HEK293 (cell line): ENCODE measurements at regions not wholly inside any gene's neighbourhood (a gene's known extent, or its start where the extent isn't known, plus 50 kb on each side); places are given as distances from the start of the nearest gene placed in this dataset.

ENCODE experiments used
- CTCF ChIA-PET: fragments of 350-600 bp; formaldehyde crosslinking; extraction: SDS; loops from one replicate; lab custom pipeline; 2021; ENCODE audit warnings: antibody characterized with exemption; lab: Yijun Ruan, JAX
- POLR2A ChIA-PET: fragments of 300-600 bp; formaldehyde crosslinking; extraction: SDS; loops from one replicate; lab custom pipeline; 2020; ENCODE audit warnings: antibody characterized with exemption, inconsistent platforms; lab: Yijun Ruan, JAX
- H3K27ac ChIP-seq: fragments of 200-500 bp; sonication (Bioruptor generic); 2 replicates; pipeline ENCODE4 v1.5.1; 2014; ENCODE audit warnings: low read depth, low read length, control low read depth, inconsistent platforms; ENCODE audit errors: extremely low read depth
- H3K36me3 ChIP-seq, 2 experiments: fragments of 200-500 bp in 1 of 2; sonication (Bioruptor generic) in 1 of 2; 1 replicate in 1 of 2; 2 replicates in 1 of 2; pipeline ENCODE4 v1.5.1; 2014 to 2017; ENCODE audit warnings: inconsistent platforms in 2 of 2, low read length in 2 of 2; ENCODE audit not compliant: control insufficient read depth in 2 of 2, insufficient read depth in 1 of 2
- H3K4me1 ChIP-seq: fragments of 200-500 bp; sonication (Bioruptor generic); 2 replicates; pipeline ENCODE4 v1.5.1; 2014; ENCODE audit warnings: mild to moderate bottlenecking, low read length, inconsistent platforms; ENCODE audit not compliant: control insufficient read depth, insufficient read depth
- H3K4me3 ChIP-seq: 2 replicates; pipeline ENCODE4 v1.5.1; 2011; ENCODE audit warnings: low read depth, mild to moderate bottlenecking, control low read depth, low read length, moderate library complexity
- H3K9me3 ChIP-seq: fragments of 200-500 bp; sonication (Bioruptor generic); 2 replicates; pipeline ENCODE4 v1.5.1; 2014; ENCODE audit warnings: low read depth, low read length, inconsistent platforms; ENCODE audit not compliant: control insufficient read depth, insufficient read depth
- HOXC10 ChIP-seq: sonication (generic); formaldehyde crosslinking; IDR thresholded peaks from 2 replicates; pipeline ENCODE4 v1.8.1; 2023; ENCODE audit warnings: mild to moderate bottlenecking, missing genetic modification reagents
- PRDM10 ChIP-seq: fragments of 450-650 bp; formaldehyde crosslinking; IDR thresholded peaks from 2 replicates; pipeline ENCODE4 v1.5.1; 2016; ENCODE audit warnings: missing biosample characterization, missing genetic modification characterization
- REST ChIP-seq: fragments of 450-650 bp; formaldehyde crosslinking; IDR thresholded peaks from 2 replicates; pipeline ENCODE4 v1.5.1; 2016; ENCODE audit warnings: missing biosample characterization, missing genetic modification characterization
- ZBTB10 ChIP-seq: fragments of 450-650 bp; formaldehyde crosslinking; IDR thresholded peaks from 2 replicates; pipeline ENCODE4 v1.5.1; 2016; ENCODE audit warnings: missing biosample characterization, missing genetic modification characterization
- ZIC2 ChIP-seq: fragments of 450-650 bp; formaldehyde crosslinking; IDR thresholded peaks from 2 replicates; pipeline ENCODE4 v1.5.1; 2016; ENCODE audit warnings: missing biosample characterization, missing genetic modification characterization
- ZNF10 ChIP-seq: fragments of 450-650 bp; formaldehyde crosslinking; IDR thresholded peaks from 2 replicates; pipeline ENCODE4 v1.5.1; 2017; ENCODE audit warnings: missing biosample characterization, missing genetic modification characterization
- ZNF311 ChIP-seq: fragments of 450-650 bp; formaldehyde crosslinking; IDR thresholded peaks from 2 replicates; pipeline ENCODE4 v1.5.1; 2017; ENCODE audit warnings: missing biosample characterization, missing genetic modification characterization, borderline replicate concordance
- ZNF341 ChIP-seq: fragments of 450-650 bp; formaldehyde crosslinking; IDR thresholded peaks from 2 replicates; pipeline ENCODE4; 2016; ENCODE audit warnings: low read depth, missing biosample characterization, missing genetic modification characterization
- TF ChIP-seq, protein P1 (sequence below): sonication (generic); formaldehyde crosslinking; IDR thresholded peaks from 2 replicates; pipeline ENCODE4 v1.8.1; 2022; ENCODE audit warnings: mild to moderate bottlenecking, moderate library complexity, missing genetic modification reagents
- TF ChIP-seq, protein P2 (sequence below): fragments of 450-650 bp; formaldehyde crosslinking; IDR thresholded peaks from 2 replicates; pipeline ENCODE4 v1.5.1; 2016; ENCODE audit warnings: missing biosample characterization, missing genetic modification characterization
- TF ChIP-seq, protein P3 (sequence below): fragments of 450-650 bp; formaldehyde crosslinking; IDR thresholded peaks from 2 replicates; pipeline ENCODE4 v1.5.1; 2016; ENCODE audit warnings: missing biosample characterization, missing genetic modification characterization

- TF ChIP-seq HOXC10 (CRISPR knock-in tag) (no peak), ZNF311 (tag by site-specific recombination) (no peak)
- TF ChIP-seq, protein P1, sequence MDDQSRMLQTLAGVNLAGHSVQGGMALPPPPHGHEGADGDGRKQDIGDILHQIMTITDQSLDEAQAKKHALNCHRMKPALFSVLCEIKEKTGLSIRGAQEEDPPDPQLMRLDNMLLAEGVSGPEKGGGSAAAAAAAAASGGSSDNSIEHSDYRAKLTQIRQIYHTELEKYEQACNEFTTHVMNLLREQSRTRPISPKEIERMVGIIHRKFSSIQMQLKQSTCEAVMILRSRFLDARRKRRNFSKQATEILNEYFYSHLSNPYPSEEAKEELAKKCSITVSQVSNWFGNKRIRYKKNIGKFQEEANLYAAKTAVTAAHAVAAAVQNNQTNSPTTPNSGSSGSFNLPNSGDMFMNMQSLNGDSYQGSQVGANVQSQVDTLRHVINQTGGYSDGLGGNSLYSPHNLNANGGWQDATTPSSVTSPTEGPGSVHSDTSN (CRISPR knock-in tag) = no peak
These were observed 228.1 kb downstream of the PRL start (continued) for GRCh38 chr6:22068561-22069305.

GRCh38 chr6:22069306-22069800 is 227.5 kb downstream of the PRL start:
- H3K36me3 ChIP-seq = no peaks in the 10 kb centered on the region
- H3K4me1 ChIP-seq = peaks cover 11% of the 10 kb centered on the region
- H3K4me3 ChIP-seq = no peak overlapping the region
- no peak overlapping the region for H3K27ac ChIP-seq
- TF ChIP-seq ZBTB10 (no peak), REST (tag by site-specific recombination) (no peak)
- TF ChIP-seq, protein P2, sequence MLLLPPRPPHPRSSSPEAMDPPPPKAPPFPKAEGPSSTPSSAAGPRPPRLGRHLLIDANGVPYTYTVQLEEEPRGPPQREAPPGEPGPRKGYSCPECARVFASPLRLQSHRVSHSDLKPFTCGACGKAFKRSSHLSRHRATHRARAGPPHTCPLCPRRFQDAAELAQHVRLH (tag by site-specific recombination) = no peak
- TF ChIP-seq, protein P3, sequence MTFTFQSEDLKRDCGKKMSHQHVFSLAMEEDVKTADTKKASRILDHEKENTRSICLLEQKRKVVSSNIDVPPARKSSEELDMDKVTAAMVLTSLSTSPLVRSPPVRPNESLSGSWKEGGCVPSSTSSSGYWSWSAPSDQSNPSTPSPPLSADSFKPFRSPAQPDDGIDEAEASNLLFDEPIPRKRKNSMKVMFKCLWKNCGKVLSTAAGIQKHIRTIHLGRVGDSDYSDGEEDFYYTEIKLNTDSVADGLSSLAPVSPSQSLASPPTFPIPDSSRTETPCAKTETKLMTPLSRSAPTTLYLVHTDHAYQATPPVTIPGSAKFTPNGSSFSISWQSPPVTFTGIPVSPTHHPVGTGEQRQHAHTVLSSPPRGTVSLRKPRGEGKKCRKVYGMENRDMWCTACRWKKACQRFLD (tag by site-specific recombination) = no peak
- no peaks in the 10 kb centered on the region for H3K9me3 ChIP-seq
- CTCF ChIA-PET = interaction anchor here (0.7 kb wide), 2 partner anchors 318 to 1459 kb away, joined by 3 to 4 read pairs; no protein-coding TSS in a partner anchor
- POLR2A ChIA-PET = no interaction called here

- no peaks in the 10 kb centered on the region for H3K9me3 ChIP-seq
- CTCF ChIA-PET = no interaction called here
- POLR2A ChIA-PET = no interaction called here
- no peak overlapping the region for H3K27ac ChIP-seq
- H3K4me1 ChIP-seq = peaks cover 8% of the 10 kb centered on the region
- H3K36me3 ChIP-seq = no peaks in the 10 kb centered on the region
- no peak overlapping the region for H3K4me3 ChIP-seq
- TF ChIP-seq ZNF10 (no peak), ZNF341 (tag by site-specific recombination) (no peak), PRDM10 (tag by site-specific recombination) (peak; percentile 78), ZIC2 (no peak)
These were observed 225.4 kb downstream of the PRL start for GRCh38 chr6:22071270-22072041.
